ENCODE measurements at regions not wholly inside any gene's neighbourhood (a gene's known extent, or its start where the extent isn't known, plus 50 kb on each side); places are given as distances from the start of the nearest gene placed in this dataset.
A peak's percentile ranks its signal among the peaks of the same experiment; 100 is the strongest.
"Not testable (repeated sequence)": the region's sequence is repeated elsewhere in the genome, so short reads cannot be mapped to it uniquely, and the experiment has no call there.

- Histone ChIP-seq H4K5ac (ENCODE audit: low read length) (no peak overlapping the region), H3K79me1 (ENCODE audit: low read length) (no peaks in the 10 kb centered on the region), H3K9ac (ENCODE audit: low read length) (no peak overlapping the region), H3K4ac (ENCODE audit: low read depth, low read length) (no peak overlapping the region), H3K23ac (ENCODE audit: low read length) (no peak overlapping the region), H3K36me3 (ENCODE audit: control insufficient read depth, insufficient read depth, low read length) (no peaks in the 10 kb centered on the region), H2BK120ac (ENCODE audit: low read depth, low read length) (no peak overlapping the region), H2BK5ac (ENCODE audit: low read length) (no peak overlapping the region), H3K79me2 (ENCODE audit: control insufficient read depth, insufficient read depth, low read length) (no peaks in the 10 kb centered on the region), H4K8ac (ENCODE audit: low read depth, low read length) (no peak overlapping the region), H3K27ac (ENCODE audit: low read depth, low read length) (no peak overlapping the region), H3K4me3 (ENCODE audit: low read length) (no peak overlapping the region), H2BK15ac (replicated peaks; ENCODE audit: low read depth) (no peak overlapping the region), H3K4me2 (ENCODE audit: low read length) (no peak overlapping the region), H3K4me1 (ENCODE audit: control insufficient read depth, low read depth, low read length) (no peaks in the 10 kb centered on the region), H3K56ac (ENCODE audit: low read length) (no peak overlapping the region), H2AK5ac (ENCODE audit: low read length) (no peak overlapping the region), H3K18ac (ENCODE audit: low read length) (no peak overlapping the region), H3K27me3 (ENCODE audit: insufficient read depth, low read length, poor library complexity) (no peaks in the 10 kb centered on the region)
- peak; percentile 21 for DNase-seq
- WGBS (ENCODE audit: extremely low coverage, insufficient coverage, low lambda C conversion rate), result no CpG with 5 or more reads among the region's 4 CpGs
Measured at GRCh38 chr11:46207270-46207669, 70.2 kb upstream of the CREB3L1 start.

GRCh38 chr11:46204415-46204814 lies 73.0 kb upstream of the CREB3L1 start:
- no CpG with 5 or more reads among the region's 7 CpGs for WGBS (ENCODE audit: extremely low coverage, insufficient coverage, low lambda C conversion rate)
- not testable (repeated sequence) for H3K4me1 ChIP-seq (ENCODE audit: control insufficient read depth, low read depth, low read length); H2BK15ac ChIP-seq (replicated peaks; ENCODE audit: low read depth); H3K56ac ChIP-seq (ENCODE audit: low read length); H3K4ac ChIP-seq (ENCODE audit: low read depth, low read length); H3K4me3 ChIP-seq (ENCODE audit: low read length); H3K4me2 ChIP-seq (ENCODE audit: low read length); H3K79me2 ChIP-seq (ENCODE audit: control insufficient read depth, insufficient read depth, low read length); H2BK5ac ChIP-seq (ENCODE audit: low read length); H3K27ac ChIP-seq (ENCODE audit: low read depth, low read length); H2AK5ac ChIP-seq (ENCODE audit: low read length); H2BK120ac ChIP-seq (ENCODE audit: low read depth, low read length); H4K5ac ChIP-seq (ENCODE audit: low read length); H3K36me3 ChIP-seq (ENCODE audit: control insufficient read depth, insufficient read depth, low read length); H3K18ac ChIP-seq (ENCODE audit: low read length); H3K23ac ChIP-seq (ENCODE audit: low read length); DNase-seq; H3K27me3 ChIP-seq (ENCODE audit: insufficient read depth, low read length, poor library complexity); H3K79me1 ChIP-seq (ENCODE audit: low read length); H4K8ac ChIP-seq (ENCODE audit: low read depth, low read length); H3K9ac ChIP-seq (ENCODE audit: low read length)

GRCh38 chr11:46203746-46204145 lies 73.7 kb upstream of the CREB3L1 start:
- Histone ChIP-seq H3K4me1 (ENCODE audit: control insufficient read depth, low read depth, low read length) (no peaks in the 10 kb centered on the region), H3K27me3 (ENCODE audit: insufficient read depth, low read length, poor library complexity) (no peaks in the 10 kb centered on the region), H3K4me3 (ENCODE audit: low read length) (no peak overlapping the region), H3K23ac (ENCODE audit: low read length) (peak overlapping the region; percentile 6), H3K18ac (ENCODE audit: low read length) (no peak overlapping the region), H2BK15ac (replicated peaks; ENCODE audit: low read depth) (no peak overlapping the region), H4K5ac (ENCODE audit: low read length) (no peak overlapping the region), H4K8ac (ENCODE audit: low read depth, low read length) (no peak overlapping the region), H3K79me2 (ENCODE audit: control insufficient read depth, insufficient read depth, low read length) (no peaks in the 10 kb centered on the region), H3K79me1 (ENCODE audit: low read length) (no peaks in the 10 kb centered on the region), H3K4ac (ENCODE audit: low read depth, low read length) (no peak overlapping the region), H2AK5ac (ENCODE audit: low read length) (no peak overlapping the region), H3K36me3 (ENCODE audit: control insufficient read depth, insufficient read depth, low read length) (no peaks in the 10 kb centered on the region), H3K27ac (ENCODE audit: low read depth, low read length) (no peak overlapping the region), H2BK5ac (ENCODE audit: low read length) (no peak overlapping the region), H3K56ac (ENCODE audit: low read length) (no peak overlapping the region), H2BK120ac (ENCODE audit: low read depth, low read length) (no peak overlapping the region), H3K4me2 (ENCODE audit: low read length) (no peak overlapping the region), H3K9ac (ENCODE audit: low read length) (no peak overlapping the region)
- no CpG with 5 or more reads among the region's 7 CpGs for WGBS (ENCODE audit: extremely low coverage, insufficient coverage, low lambda C conversion rate)
- DNase-seq, result no peak

GRCh38 chr11:46202696-46203391 lies 74.6 kb upstream of the CREB3L1 start:
- Histone ChIP-seq H3K27ac (ENCODE audit: low read depth, low read length) (no peak overlapping the region), H3K79me2 (ENCODE audit: control insufficient read depth, insufficient read depth, low read length) (no peaks in the 10 kb centered on the region), H3K79me1 (ENCODE audit: low read length) (no peaks in the 10 kb centered on the region), H3K4me1 (ENCODE audit: control insufficient read depth, low read depth, low read length) (no peaks in the 10 kb centered on the region), H3K56ac (ENCODE audit: low read length) (no peak overlapping the region), H3K23ac (ENCODE audit: low read length) (no peak overlapping the region), H3K9ac (ENCODE audit: low read length) (no peak overlapping the region), H2BK5ac (ENCODE audit: low read length) (no peak overlapping the region), H4K8ac (ENCODE audit: low read depth, low read length) (no peak overlapping the region), H2BK120ac (ENCODE audit: low read depth, low read length) (no peak overlapping the region), H4K5ac (ENCODE audit: low read length) (no peak overlapping the region), H3K18ac (ENCODE audit: low read length) (no peak overlapping the region), H3K4ac (ENCODE audit: low read depth, low read length) (no peak overlapping the region), H2AK5ac (ENCODE audit: low read length) (no peak overlapping the region), H3K4me3 (ENCODE audit: low read length) (no peak overlapping the region), H2BK15ac (replicated peaks; ENCODE audit: low read depth) (no peak overlapping the region), H3K4me2 (ENCODE audit: low read length) (no peak overlapping the region), H3K27me3 (ENCODE audit: insufficient read depth, low read length, poor library complexity) (no peaks in the 10 kb centered on the region), H3K36me3 (ENCODE audit: control insufficient read depth, insufficient read depth, low read length) (no peaks in the 10 kb centered on the region)
- no CpG with 5 or more reads among the region's 10 CpGs for WGBS (ENCODE audit: extremely low coverage, insufficient coverage, low lambda C conversion rate)
- no peak for DNase-seq

- Histone ChIP-seq H3K79me2 (ENCODE audit: control insufficient read depth, insufficient read depth, low read length) (no peaks in the 10 kb centered on the region), H4K8ac (ENCODE audit: low read depth, low read length) (no peak overlapping the region), H3K4me3 (ENCODE audit: low read length) (no peak overlapping the region), H3K27ac (ENCODE audit: low read depth, low read length) (no peak overlapping the region), H3K9ac (ENCODE audit: low read length) (no peak overlapping the region), H3K23ac (ENCODE audit: low read length) (no peak overlapping the region), H2AK5ac (ENCODE audit: low read length) (no peak overlapping the region), H4K5ac (ENCODE audit: low read length) (no peak overlapping the region), H3K36me3 (ENCODE audit: control insufficient read depth, insufficient read depth, low read length) (no peaks in the 10 kb centered on the region), H3K4ac (ENCODE audit: low read depth, low read length) (no peak overlapping the region), H3K4me2 (ENCODE audit: low read length) (no peak overlapping the region), H2BK5ac (ENCODE audit: low read length) (no peak overlapping the region), H2BK120ac (ENCODE audit: low read depth, low read length) (no peak overlapping the region), H3K4me1 (ENCODE audit: control insufficient read depth, low read depth, low read length) (no peaks in the 10 kb centered on the region), H3K27me3 (ENCODE audit: insufficient read depth, low read length, poor library complexity) (no peaks in the 10 kb centered on the region), H3K56ac (ENCODE audit: low read length) (peak overlapping the region; percentile 37), H3K18ac (ENCODE audit: low read length) (no peak overlapping the region), H2BK15ac (replicated peaks; ENCODE audit: low read depth) (no peak overlapping the region), H3K79me1 (ENCODE audit: low read length) (no peaks in the 10 kb centered on the region)
- no CpG with 5 or more reads among the region's 7 CpGs for WGBS (ENCODE audit: extremely low coverage, insufficient coverage, low lambda C conversion rate)
- DNase-seq, result peak; percentile 79
Measured at GRCh38 chr11:46202149-46202548, 75.3 kb upstream of the CREB3L1 start.
